KMS-11 (cell line): ENCODE measurements at regions not wholly inside any gene's neighbourhood (a gene's known extent, or its start where the extent isn't known, plus 50 kb on each side); places are given as distances from the start of the nearest gene placed in this dataset.

Experiments used
- H2AFZ ChIP-seq: fragments of 200-600 bp; sonication (generic); 2 replicates; pipeline ENCODE4 v1.6.1; 2016; ENCODE audit warnings: antibody characterized with exemption, mixed run types, low read depth
- H3K27ac ChIP-seq: fragments of 200-600 bp; sonication (generic); 2 replicates; pipeline ENCODE4 v1.6.1; 2016; ENCODE audit warnings: mild to moderate bottlenecking, mixed run types
- H3K27me3 ChIP-seq: fragments of 200-600 bp; sonication (generic); 2 replicates; pipeline ENCODE4 v1.6.1; 2017; ENCODE audit warnings: mild to moderate bottlenecking, low read depth, mixed run types, moderate library complexity; ENCODE audit not compliant: insufficient read depth
- H3K36me3 ChIP-seq: fragments of 200-600 bp; sonication (generic); 2 replicates; pipeline ENCODE4 v1.6.1; 2017; ENCODE audit warnings: mild to moderate bottlenecking, mixed run types; ENCODE audit not compliant: insufficient read depth
- H3K4me1 ChIP-seq: fragments of 200-600 bp; sonication (generic); 2 replicates; pipeline ENCODE4 v1.6.1; 2016; ENCODE audit warnings: mild to moderate bottlenecking, low read depth, mixed run types; ENCODE audit not compliant: poor library complexity, severe bottlenecking
- H3K4me2 ChIP-seq: fragments of 200-600 bp; sonication (generic); 2 replicates; pipeline ENCODE4 v1.7.0; 2016; ENCODE audit warnings: mild to moderate bottlenecking, mixed run types
- H3K4me3 ChIP-seq: fragments of 200-600 bp; sonication (generic); IDR thresholded peaks from 2 replicates; pipeline ENCODE4 v1.6.1; 2017; ENCODE audit warnings: low read depth, low read length, mixed read lengths; ENCODE audit not compliant: insufficient read depth
- H3K79me2 ChIP-seq: fragments of 200-600 bp; sonication (generic); 2 replicates; pipeline ENCODE4 v1.6.1; 2016; ENCODE audit warnings: low read depth, mixed run types; ENCODE audit not compliant: insufficient read depth
- H3K9ac ChIP-seq: fragments of 200-600 bp; sonication (generic); 2 replicates; pipeline ENCODE4 v1.6.1; 2016; ENCODE audit warnings: mild to moderate bottlenecking, mixed run types
- H4K20me1 ChIP-seq: fragments of 200-600 bp; sonication (generic); 2 replicates; pipeline ENCODE4 v1.6.1; 2016; ENCODE audit warnings: mild to moderate bottlenecking, mixed run types; ENCODE audit not compliant: insufficient read depth
- TF ChIP-seq, protein P1 (sequence below): fragments of 200-600 bp; sonication (generic); conservative IDR thresholded peaks from 2 replicates; pipeline ENCODE4 v1.6.1; 2017; ENCODE audit warnings: low read depth, mild to moderate bottlenecking, antibody characterized with exemption, low read length, moderate library complexity, mixed read lengths

DNA sequence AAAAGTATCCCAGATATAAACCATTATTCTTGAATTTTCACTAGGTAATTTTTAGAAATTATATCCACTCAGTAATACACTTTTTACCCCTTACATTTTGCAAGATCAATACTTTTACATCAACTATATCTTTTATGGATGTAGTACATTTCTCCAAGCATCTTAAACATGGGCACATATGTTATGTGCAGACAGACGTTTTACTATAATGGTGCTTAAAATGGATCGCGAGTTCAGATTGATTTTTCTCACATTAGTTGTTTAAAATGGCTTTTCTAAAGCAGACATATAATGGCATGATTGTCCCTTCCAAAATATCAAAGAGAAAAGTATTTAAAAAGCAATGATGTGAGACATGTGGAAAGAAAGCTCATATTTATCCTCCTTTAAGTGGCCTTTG is 786.1 kb downstream of the PDHA2 start:
- Histone ChIP-seq H3K9ac (no peak overlapping the region), H3K4me2 (no peak overlapping the region), H3K36me3 (no peaks in the 10 kb centered on the region), H3K4me1 (no peaks in the 10 kb centered on the region), H3K79me2 (no peaks in the 10 kb centered on the region), H2AFZ (no peak overlapping the region), H3K4me3 (no peak overlapping the region), H3K27ac (no peak overlapping the region), H3K27me3 (no peaks in the 10 kb centered on the region), H4K20me1 (no peaks in the 10 kb centered on the region)
- TF ChIP-seq, protein P1, sequence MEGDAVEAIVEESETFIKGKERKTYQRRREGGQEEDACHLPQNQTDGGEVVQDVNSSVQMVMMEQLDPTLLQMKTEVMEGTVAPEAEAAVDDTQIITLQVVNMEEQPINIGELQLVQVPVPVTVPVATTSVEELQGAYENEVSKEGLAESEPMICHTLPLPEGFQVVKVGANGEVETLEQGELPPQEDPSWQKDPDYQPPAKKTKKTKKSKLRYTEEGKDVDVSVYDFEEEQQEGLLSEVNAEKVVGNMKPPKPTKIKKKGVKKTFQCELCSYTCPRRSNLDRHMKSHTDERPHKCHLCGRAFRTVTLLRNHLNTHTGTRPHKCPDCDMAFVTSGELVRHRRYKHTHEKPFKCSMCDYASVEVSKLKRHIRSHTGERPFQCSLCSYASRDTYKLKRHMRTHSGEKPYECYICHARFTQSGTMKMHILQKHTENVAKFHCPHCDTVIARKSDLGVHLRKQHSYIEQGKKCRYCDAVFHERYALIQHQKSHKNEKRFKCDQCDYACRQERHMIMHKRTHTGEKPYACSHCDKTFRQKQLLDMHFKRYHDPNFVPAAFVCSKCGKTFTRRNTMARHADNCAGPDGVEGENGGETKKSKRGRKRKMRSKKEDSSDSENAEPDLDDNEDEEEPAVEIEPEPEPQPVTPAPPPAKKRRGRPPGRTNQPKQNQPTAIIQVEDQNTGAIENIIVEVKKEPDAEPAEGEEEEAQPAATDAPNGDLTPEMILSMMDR, result no peak

- TF ChIP-seq, protein P1, result no peak
- H3K4me2 ChIP-seq, result no peak overlapping the region
- H4K20me1 ChIP-seq, result no peaks in the 10 kb centered on the region
- H3K27ac ChIP-seq, result no peak overlapping the region
- no peaks in the 10 kb centered on the region for H3K79me2 ChIP-seq
- no peaks in the 10 kb centered on the region for H3K36me3 ChIP-seq
- no peak overlapping the region for H3K9ac ChIP-seq
- no peaks in the 10 kb centered on the region for H3K4me1 ChIP-seq
- no peak overlapping the region for H2AFZ ChIP-seq
- no peak overlapping the region for H3K4me3 ChIP-seq
- H3K27me3 ChIP-seq, result no peaks in the 10 kb centered on the region
Measured at GRCh38 chr4:96630839-96631238, 790.9 kb downstream of the PDHA2 start.

GRCh38 chr4:96637971-96638412 is 798.1 kb downstream of the PDHA2 start:
- H3K27me3 ChIP-seq, result no peaks in the 10 kb centered on the region
- H3K27ac ChIP-seq, result no peak overlapping the region
- no peaks in the 10 kb centered on the region for H3K36me3 ChIP-seq
- no peak overlapping the region for H3K4me2 ChIP-seq
- H3K9ac ChIP-seq, result no peak overlapping the region
- no peak overlapping the region for H3K4me3 ChIP-seq
- no peaks in the 10 kb centered on the region for H3K4me1 ChIP-seq
- TF ChIP-seq, protein P1, result no peak
- no peak overlapping the region for H2AFZ ChIP-seq
- H3K79me2 ChIP-seq, result no peaks in the 10 kb centered on the region
- no peaks in the 10 kb centered on the region for H4K20me1 ChIP-seq

- no peak overlapping the region for H3K9ac ChIP-seq
- no peak overlapping the region for H3K4me3 ChIP-seq
- H3K79me2 ChIP-seq, result no peaks in the 10 kb centered on the region
- no peak overlapping the region for H3K4me2 ChIP-seq
- no peak overlapping the region for H2AFZ ChIP-seq
- no peaks in the 10 kb centered on the region for H3K27me3 ChIP-seq
- H3K36me3 ChIP-seq, result no peaks in the 10 kb centered on the region
- TF ChIP-seq, protein P1, result no peak
- H4K20me1 ChIP-seq, result no peaks in the 10 kb centered on the region
- no peak overlapping the region for H3K27ac ChIP-seq
- H3K4me1 ChIP-seq, result no peaks in the 10 kb centered on the region
Measured at GRCh38 chr4:96639932-96640331, 800.0 kb downstream of the PDHA2 start.
